Activated CD4-positive, alpha-beta T cell treated with anti-CD3 and anti-CD28 coated beads for 4 hours (primary cell): ENCODE measurements at regions not wholly inside any gene's neighbourhood (a gene's known extent, or its start where the extent isn't known, plus 50 kb on each side); places are given as distances from the start of the nearest gene placed in this dataset.
A peak's percentile ranks its signal among the peaks of the same experiment; 100 is the strongest.
"Not testable (repeated sequence)": the region's sequence is repeated elsewhere in the genome, so short reads cannot be mapped to it uniquely, and the experiment has no call there.

ENCODE experiments used
- DNase-seq, 2 donors: peaks; one replicate each; pipeline ENCODE4 v3.0.0-alpha.2; 2020

- no peak for DNase-seq
Observed at GRCh38 chr2:8559805-8560204, 122.1 kb upstream of the ID2 start.

GRCh38 chr2:8561692-8562091, 120.2 kb upstream of the ID2 start:
- not testable (repeated sequence) for DNase-seq

- DNase-seq: no peak
Observed at GRCh38 chr2:8563814-8564474, 117.9 kb upstream of the ID2 start.

GRCh38 chr2:8564475-8564874, 117.4 kb upstream of the ID2 start:
- DNase-seq: no peak

- DNase-seq: no peak
Observed at GRCh38 chr2:8565399-8566154, 116.3 kb upstream of the ID2 start.

- DNase-seq: no peak
Observed at GRCh38 chr2:8566155-8566670, 115.6 kb upstream of the ID2 start.

- DNase-seq: no peak
Observed at GRCh38 chr2:8566774-8567468, 114.9 kb upstream of the ID2 start.

GRCh38 chr2:8567469-8568260, 114.2 kb upstream of the ID2 start:
- no peak for DNase-seq

- DNase-seq: no peak
Observed at GRCh38 chr2:8568543-8569302, 113.1 kb upstream of the ID2 start.

- DNase-seq: no peak
Observed at GRCh38 chr2:8569332-8569930, 112.4 kb upstream of the ID2 start.

GRCh38 chr2:8570637-8571036, 111.2 kb upstream of the ID2 start:
- no peak for DNase-seq

- DNase-seq: no peak
Observed at GRCh38 chr2:8571301-8571791, 110.5 kb upstream of the ID2 start.

GRCh38 chr2:8571792-8572499, 109.9 kb upstream of the ID2 start:
- no peak for DNase-seq

- no peak for DNase-seq
Observed at GRCh38 chr2:8572712-8573233, 109.1 kb upstream of the ID2 start.

GRCh38 chr2:8573234-8573941, 108.5 kb upstream of the ID2 start:
- no peak for DNase-seq

- DNase-seq: no peak
Observed at GRCh38 chr2:8573942-8574195, 108.0 kb upstream of the ID2 start.

- DNase-seq: no peak
Observed at GRCh38 chr2:8574196-8575037, 107.4 kb upstream of the ID2 start.

- peak; percentile 29 to 44 for DNase-seq
Observed at GRCh38 chr2:8575038-8575833, 106.6 kb upstream of the ID2 start.
